Naive thymus-derived CD8-positive, alpha-beta T cell (primary cell): ENCODE measurements at regions not wholly inside any gene's neighbourhood (a gene's known extent, or its start where the extent isn't known, plus 50 kb on each side); places are given as distances from the start of the nearest gene placed in this dataset.
A peak's percentile ranks its signal among the peaks of the same experiment; 100 is the strongest.

Experiments used
- ATAC-seq, 2 donors: fragments of 150-1000 bp; cut with Tn5 transposase in 1 of 2; sonication (Bioruptor Pico), chemical (Tn5 transposase) in 1 of 2; 1 replicate in 1 of 2; 2 replicates in 1 of 2; pipeline ENCODE4 v1.10.0; 2021; ENCODE audit warnings: mild to moderate bottlenecking in 2 of 2, moderate library complexity in 2 of 2
- POLR2A ChIA-PET: fragments of 350-600 bp; sonication (Branson Sonifier 250); formaldehyde crosslinking; loops from one replicate; lab custom pipeline; 2021; ENCODE audit warnings: antibody characterized with exemption; lab: Charles Lee
- DNase-seq, 10 donors: peaks; one replicate each; pipeline versions ENCODE4 v3.0.0 to v3.0.0-alpha.2; 2020 to 2022
- H3K27ac Mint-ChIP-seq, 10 donors: one replicate each; pipeline ENCODE4 v1.8.0; 2020 to 2022; ENCODE audit warnings: mild to moderate bottlenecking in 10 of 10, mixed read lengths in 10 of 10, moderate library complexity in 4 of 10, inconsistent platforms in 1 of 10
- H3K27me3 Mint-ChIP-seq, 5 donors: one replicate each; pipeline ENCODE4 v1.8.0; 2021 to 2022; ENCODE audit warnings: mixed read lengths in 5 of 5
- H3K36me3 Mint-ChIP-seq, 3 donors: one replicate each; pipeline ENCODE4 v1.8.0; 2020 to 2022; ENCODE audit warnings: mixed read lengths in 3 of 3, mild to moderate bottlenecking in 2 of 3, inconsistent platforms in 1 of 3
- H3K4me1 Mint-ChIP-seq, 4 donors: one replicate each; pipeline ENCODE4 v1.8.0; 2021 to 2022; ENCODE audit warnings: mixed read lengths in 4 of 4
- H3K4me3 Mint-ChIP-seq, 10 donors: one replicate each; pipeline ENCODE4 v1.8.0; 2020 to 2022; ENCODE audit warnings: mild to moderate bottlenecking in 10 of 10, mixed read lengths in 10 of 10, moderate library complexity in 6 of 10, inconsistent platforms in 1 of 10
- H3K9me3 Mint-ChIP-seq, 9 donors: one replicate each; pipeline ENCODE4 v1.8.0; 2020 to 2022; ENCODE audit warnings: mixed read lengths in 9 of 9, mild to moderate bottlenecking in 3 of 9, inconsistent platforms in 1 of 9, moderate library complexity in 1 of 9

DNA sequence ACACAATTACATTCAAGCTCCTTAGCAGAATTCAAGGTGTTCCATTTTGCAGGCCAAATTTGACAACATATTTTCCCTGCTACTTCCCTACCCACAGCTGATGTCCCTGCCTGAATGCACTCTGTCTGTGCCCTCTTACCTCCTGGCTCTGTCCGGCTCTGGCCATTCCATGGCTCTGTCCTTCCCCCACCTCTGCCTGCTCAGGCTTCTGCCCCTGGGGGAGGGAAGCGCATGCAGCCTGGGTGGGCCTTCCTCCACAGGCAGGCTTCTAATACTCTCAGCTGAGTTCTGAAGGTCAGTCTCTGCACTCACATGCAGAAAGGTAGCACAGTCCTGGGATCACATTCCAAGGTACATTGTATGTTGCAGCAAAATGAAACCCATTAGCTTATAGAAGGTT lies 113.6 kb upstream of the CACNA2D3 start:
- ATAC-seq: no peak
- no peak for DNase-seq
- POLR2A ChIA-PET: no interaction called here
- Mint-ChIP-seq H3K4me1 (peaks cover 0 to 2% (median 0%) of the 10 kb centered on the region in 4 donors), H3K9me3 (peaks cover 0 to 1% (median 0%) of the 10 kb centered on the region in 9 donors), H3K27me3 (peaks cover 3 to 19% (median 8%) of the 10 kb centered on the region in 5 donors), H3K4me3 (no peak overlapping the region), H3K36me3 (no peaks in the 10 kb centered on the region), H3K27ac (no peak overlapping the region)

DNA sequence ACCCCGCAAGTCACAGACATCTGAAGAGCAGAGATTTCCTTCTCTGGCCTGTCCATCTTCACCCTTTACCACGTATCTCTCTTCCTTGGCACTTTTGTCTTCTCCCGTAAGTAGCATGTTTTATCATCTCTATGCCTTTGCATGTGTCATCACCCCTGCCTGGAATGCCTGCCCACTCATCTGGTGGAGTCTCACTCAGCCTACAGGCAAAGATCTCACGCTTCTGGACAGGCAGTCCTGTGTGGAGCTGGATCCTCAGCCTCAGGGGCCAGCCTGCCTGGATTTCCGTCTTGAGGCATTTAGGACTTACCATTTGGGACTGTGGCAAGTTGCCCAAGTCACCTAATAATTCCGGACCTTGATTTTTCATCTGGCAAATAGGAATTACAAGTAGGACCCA lies 114.3 kb upstream of the CACNA2D3 start:
- POLR2A ChIA-PET: no interaction called here
- no peak for ATAC-seq
- Mint-ChIP-seq H3K4me3 (no peak overlapping the region), H3K4me1 (peaks cover 0 to 2% (median 0%) of the 10 kb centered on the region in 4 donors), H3K36me3 (no peaks in the 10 kb centered on the region), H3K27me3 (peaks cover 0 to 13% (median 3%) of the 10 kb centered on the region in 5 donors), H3K27ac (peak overlapping the region in 1 of 10 donors; percentile 45), H3K9me3 (no peaks in the 10 kb centered on the region)
- no peak for DNase-seq

DNA sequence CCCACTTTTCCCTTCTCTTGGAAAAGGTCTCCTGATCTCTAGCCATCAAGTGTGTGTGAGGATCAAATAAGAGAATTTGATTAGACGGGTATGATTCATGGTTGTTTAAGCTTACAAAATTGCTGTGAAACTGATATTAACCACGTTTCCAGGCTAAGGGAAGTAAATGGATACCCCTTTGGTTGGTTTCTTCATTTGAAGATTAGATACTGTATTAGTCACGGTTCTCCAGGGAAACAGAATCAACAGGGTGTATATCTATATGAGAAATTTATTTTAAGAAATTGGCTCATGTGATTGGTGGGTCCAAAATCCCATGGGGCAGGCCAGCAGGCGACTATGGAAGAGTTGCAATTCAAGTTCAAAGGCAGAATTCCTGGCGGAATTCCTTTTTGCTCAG lies 112.7 kb upstream of the SELENOK start:
- no peak overlapping the region for H3K27ac Mint-ChIP-seq
- H3K36me3 Mint-ChIP-seq: no peaks in the 10 kb centered on the region
- H3K4me3 Mint-ChIP-seq: no peak overlapping the region
- peaks cover 0 to 10% (median 5%) of the 10 kb centered on the region in 5 donors for H3K27me3 Mint-ChIP-seq
- ATAC-seq (no peak), DNase-seq (no peak)
- H3K4me1 Mint-ChIP-seq: peaks cover 0 to 2% (median 0%) of the 10 kb centered on the region in 4 donors
- POLR2A ChIA-PET: no interaction called here
- no peaks in the 10 kb centered on the region for H3K9me3 Mint-ChIP-seq

DNA sequence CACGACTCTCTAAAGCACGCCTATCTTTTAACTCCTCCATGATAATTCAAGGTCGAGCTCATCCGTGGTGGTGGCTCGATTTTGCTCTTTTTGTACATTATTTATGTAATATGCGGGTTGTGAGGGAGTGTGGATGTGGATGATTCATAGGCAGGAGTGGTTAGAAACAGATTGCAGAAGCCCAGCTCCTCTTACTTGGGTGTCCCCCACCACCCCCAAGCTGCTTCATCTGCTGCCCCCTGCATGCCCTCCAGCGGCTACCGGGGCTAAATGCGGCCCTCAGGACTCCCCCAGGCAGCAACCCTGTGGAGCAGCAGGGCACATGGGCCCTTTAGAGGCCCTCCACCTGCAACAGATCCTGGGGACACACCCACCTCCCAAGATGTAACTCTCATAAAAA lies 111.5 kb upstream of the SELENOK start:
- ATAC-seq: no peak
- POLR2A ChIA-PET: no interaction called here
- Mint-ChIP-seq H3K9me3 (no peaks in the 10 kb centered on the region), H3K4me3 (no peak overlapping the region), H3K27ac (no peak overlapping the region), H3K36me3 (no peaks in the 10 kb centered on the region), H3K27me3 (peaks cover 0 to 6% (median 2%) of the 10 kb centered on the region in 5 donors), H3K4me1 (no peaks in the 10 kb centered on the region)
- no peak for DNase-seq

DNA sequence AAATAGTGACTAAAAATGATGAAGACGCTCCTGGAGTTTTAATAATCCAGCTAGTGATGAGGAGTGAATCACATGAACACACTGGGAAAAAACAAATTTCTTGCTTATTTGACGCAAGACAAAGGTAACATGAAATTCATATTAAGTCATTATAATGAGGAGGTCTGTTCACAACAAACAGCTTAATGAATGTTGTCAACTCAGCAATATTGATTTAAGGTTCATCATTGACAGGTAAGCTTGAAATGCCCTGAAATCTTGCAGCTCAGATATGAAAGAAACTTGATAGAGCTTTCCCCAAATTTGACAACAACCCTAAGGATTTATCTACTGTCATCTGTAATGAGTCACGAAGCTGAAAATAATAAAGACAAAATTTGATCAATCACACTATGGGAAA lies 108.1 kb upstream of the SELENOK start:
- H3K27me3 Mint-ChIP-seq: peaks cover 6 to 16% (median 7%) of the 10 kb centered on the region in 5 donors
- H3K9me3 Mint-ChIP-seq: peaks cover 0 to 2% (median 0%) of the 10 kb centered on the region in 9 donors
- POLR2A ChIA-PET: no interaction called here
- DNase-seq (no peak), ATAC-seq (no peak)
- H3K4me1 Mint-ChIP-seq: no peaks in the 10 kb centered on the region
- H3K4me3 Mint-ChIP-seq: no peak overlapping the region
- no peaks in the 10 kb centered on the region for H3K36me3 Mint-ChIP-seq
- no peak overlapping the region for H3K27ac Mint-ChIP-seq

DNA sequence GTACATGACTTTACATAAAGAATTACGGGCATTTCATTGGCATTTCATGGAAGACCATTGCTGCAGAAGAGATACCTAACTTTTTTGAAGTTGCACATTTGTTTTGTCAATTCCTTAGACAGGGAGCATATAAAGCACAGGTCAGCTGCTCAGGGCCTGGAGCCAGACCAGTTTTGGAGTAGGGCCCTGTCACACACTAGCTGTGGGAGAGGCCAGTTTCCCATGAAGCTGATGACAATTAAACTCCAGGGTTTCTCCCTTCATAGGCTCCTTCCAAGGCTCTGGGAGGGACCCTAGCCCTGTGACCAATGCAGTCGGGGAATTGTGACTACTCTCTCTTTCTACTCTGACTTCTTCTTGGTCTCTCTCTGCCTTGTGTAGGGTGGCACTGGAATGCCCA lies 107.3 kb upstream of the SELENOK start:
- Mint-ChIP-seq H3K4me1 (no peaks in the 10 kb centered on the region), H3K4me3 (no peak overlapping the region), H3K27ac (no peak overlapping the region), H3K27me3 (peaks cover 6 to 16% (median 9%) of the 10 kb centered on the region in 5 donors), H3K9me3 (peaks cover 0 to 2% (median 0%) of the 10 kb centered on the region in 9 donors), H3K36me3 (no peaks in the 10 kb centered on the region)
- POLR2A ChIA-PET: no interaction called here
- ATAC-seq: no peak
- no peak for DNase-seq

DNA sequence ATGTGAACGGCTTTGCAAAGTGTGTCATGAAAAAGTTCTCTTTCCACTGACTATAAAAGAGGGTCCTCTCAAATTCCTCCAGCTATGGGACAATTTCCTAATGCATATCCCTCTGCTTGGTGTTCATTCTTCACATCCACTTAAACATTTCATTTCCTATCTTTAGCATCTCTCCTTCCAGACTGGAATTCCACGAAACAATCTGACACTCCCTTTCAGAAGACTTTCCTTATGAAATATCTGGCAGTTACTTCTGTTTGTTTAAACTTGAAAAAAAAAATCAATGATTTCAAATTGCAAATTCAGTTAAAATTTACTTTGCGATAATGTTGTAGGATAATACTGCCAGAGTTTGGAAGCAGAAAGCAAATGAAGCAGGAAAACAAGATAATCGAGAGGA lies 105.8 kb upstream of the SELENOK start:
- no peak for ATAC-seq
- Mint-ChIP-seq H3K27me3 (peaks cover 6 to 16% (median 9%) of the 10 kb centered on the region in 5 donors), H3K36me3 (no peaks in the 10 kb centered on the region), H3K9me3 (peaks cover 0 to 2% (median 0%) of the 10 kb centered on the region in 9 donors), H3K4me1 (no peaks in the 10 kb centered on the region), H3K27ac (no peak overlapping the region), H3K4me3 (no peak overlapping the region)
- POLR2A ChIA-PET: no interaction called here
- no peak for DNase-seq

DNA sequence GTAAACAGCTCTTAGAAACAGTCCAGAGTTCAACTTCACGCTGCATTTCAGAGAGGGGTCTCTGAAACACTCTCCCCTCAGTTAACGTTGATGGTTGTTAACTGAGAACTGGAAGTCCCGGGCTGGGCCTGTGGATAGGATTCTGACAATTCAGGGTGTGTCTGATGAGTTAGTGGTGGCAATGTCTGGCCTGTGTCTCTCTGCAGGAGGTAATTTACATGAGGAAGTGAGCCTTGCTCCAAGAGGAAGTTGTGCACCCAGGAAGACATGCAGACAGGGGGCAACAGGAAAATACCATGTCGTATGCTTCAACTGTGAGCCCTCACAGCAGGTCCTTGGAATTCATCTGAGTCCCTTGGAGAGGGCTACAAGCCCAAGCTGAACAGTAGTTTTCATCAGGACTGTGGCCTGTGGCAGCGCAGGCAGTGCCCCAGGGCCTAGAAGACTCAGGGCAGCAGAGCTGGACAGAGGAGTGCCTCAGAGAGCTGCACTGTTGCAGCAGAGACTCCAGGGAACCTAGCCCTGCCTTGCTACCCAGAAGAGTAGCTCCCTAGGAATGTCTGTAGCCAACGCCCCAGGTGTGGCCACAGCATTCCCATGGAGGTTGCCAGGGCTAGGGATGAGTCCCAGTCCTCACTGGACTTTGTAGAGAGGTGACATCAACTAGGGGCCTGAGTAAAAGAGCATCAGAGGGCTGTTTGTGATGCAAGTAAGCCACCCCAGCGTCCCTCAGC lies 104.6 kb upstream of the SELENOK start:
- POLR2A ChIA-PET: no interaction called here
- DNase-seq (no peak), ATAC-seq (no peak)
- Mint-ChIP-seq H3K9me3 (peaks cover 0 to 5% (median 0%) of the 10 kb centered on the region in 9 donors), H3K4me3 (no peak overlapping the region), H3K27ac (no peak overlapping the region), H3K27me3 (peaks cover 6 to 16% (median 11%) of the 10 kb centered on the region in 5 donors), H3K36me3 (no peaks in the 10 kb centered on the region), H3K4me1 (no peaks in the 10 kb centered on the region)

DNA sequence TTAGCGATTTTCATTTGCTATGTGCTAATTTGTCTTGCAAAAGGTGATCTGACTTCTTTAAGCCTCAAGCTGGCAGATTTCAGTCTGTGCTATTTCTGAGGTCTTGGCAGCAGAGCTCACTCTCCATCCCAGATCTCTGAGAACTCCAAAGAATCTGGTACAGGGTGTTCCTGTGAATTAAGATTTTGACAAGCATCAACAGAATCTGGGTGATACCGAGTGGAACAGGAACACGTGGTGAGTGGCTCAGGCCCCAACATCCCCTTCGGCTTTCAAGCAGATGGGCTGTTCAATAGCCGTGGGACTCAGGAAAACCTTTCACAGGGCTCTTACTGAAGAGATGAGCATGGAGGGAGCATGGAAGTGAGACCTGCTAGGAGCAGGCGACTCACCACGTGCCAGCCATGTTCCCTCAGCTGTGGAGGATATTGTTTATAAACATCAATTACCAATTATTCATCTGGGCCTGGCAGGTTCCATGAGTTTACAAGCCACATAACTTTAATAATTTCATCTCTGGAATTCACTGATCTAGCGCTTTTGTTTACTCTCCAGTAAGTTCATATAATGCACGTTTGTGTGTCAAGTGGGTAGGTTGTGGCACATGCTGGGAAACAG lies 103.4 kb upstream of the SELENOK start:
- H3K9me3 Mint-ChIP-seq: peaks cover 0 to 5% (median 0%) of the 10 kb centered on the region in 9 donors
- no peak overlapping the region for H3K4me3 Mint-ChIP-seq
- no peaks in the 10 kb centered on the region for H3K36me3 Mint-ChIP-seq
- POLR2A ChIA-PET: no interaction called here
- peaks cover 6 to 16% (median 12%) of the 10 kb centered on the region in 5 donors for H3K27me3 Mint-ChIP-seq
- no peak for DNase-seq
- no peak overlapping the region for H3K27ac Mint-ChIP-seq
- no peak for ATAC-seq
- H3K4me1 Mint-ChIP-seq: no peaks in the 10 kb centered on the region

DNA sequence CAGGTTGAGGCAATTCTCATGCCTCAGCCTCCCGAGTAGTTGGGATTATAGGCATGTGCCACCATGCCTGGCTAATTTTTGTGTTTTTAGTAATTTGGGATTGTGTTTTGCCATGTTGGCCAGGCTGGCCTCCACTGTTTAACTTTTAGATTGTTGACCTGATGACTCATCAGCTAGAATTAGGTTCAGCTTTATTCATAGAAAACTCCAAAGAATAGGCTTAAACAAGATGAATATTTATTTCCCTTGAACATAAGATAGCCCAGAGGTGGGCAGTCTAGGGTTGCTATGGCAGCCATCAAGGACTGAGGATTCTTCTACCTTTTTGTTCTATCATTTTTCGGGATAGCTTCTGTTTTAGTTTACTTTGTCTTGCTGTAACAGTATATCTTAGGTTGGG lies 99.6 kb upstream of the SELENOK start:
- Mint-ChIP-seq H3K36me3 (no peaks in the 10 kb centered on the region), H3K4me1 (no peaks in the 10 kb centered on the region), H3K4me3 (no peak overlapping the region), H3K9me3 (peaks cover 0 to 7% (median 0%) of the 10 kb centered on the region in 9 donors), H3K27me3 (peaks cover 4 to 16% (median 7%) of the 10 kb centered on the region in 5 donors), H3K27ac (no peak overlapping the region)
- POLR2A ChIA-PET: no interaction called here
- DNase-seq: no peak
- ATAC-seq: no peak

DNA sequence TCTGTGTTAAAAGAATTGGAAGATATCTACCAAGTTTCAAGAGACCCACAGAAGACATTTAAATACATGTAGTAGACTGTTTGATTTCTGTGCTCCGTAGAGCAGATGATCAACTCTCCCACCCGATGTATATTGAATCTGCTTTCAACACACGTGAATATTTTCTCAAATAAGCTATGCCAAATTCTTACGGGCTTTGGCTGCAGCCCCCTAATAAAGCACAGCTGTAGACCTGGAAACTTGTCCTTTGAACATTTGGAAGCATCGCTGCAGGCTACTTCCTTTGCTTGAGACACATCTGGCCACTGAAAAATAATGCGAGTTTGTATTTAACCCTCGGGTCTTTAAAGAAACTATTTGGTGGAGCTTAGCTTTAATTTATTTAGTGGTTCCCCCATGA lies 98.3 kb upstream of the SELENOK start:
- Mint-ChIP-seq H3K27me3 (peaks cover 4 to 21% (median 7%) of the 10 kb centered on the region in 5 donors), H3K4me3 (no peak overlapping the region), H3K36me3 (no peaks in the 10 kb centered on the region), H3K27ac (no peak overlapping the region), H3K9me3 (peaks cover 0 to 7% (median 0%) of the 10 kb centered on the region in 9 donors), H3K4me1 (no peaks in the 10 kb centered on the region)
- POLR2A ChIA-PET: no interaction called here
- DNase-seq (no peak), ATAC-seq (no peak)

DNA sequence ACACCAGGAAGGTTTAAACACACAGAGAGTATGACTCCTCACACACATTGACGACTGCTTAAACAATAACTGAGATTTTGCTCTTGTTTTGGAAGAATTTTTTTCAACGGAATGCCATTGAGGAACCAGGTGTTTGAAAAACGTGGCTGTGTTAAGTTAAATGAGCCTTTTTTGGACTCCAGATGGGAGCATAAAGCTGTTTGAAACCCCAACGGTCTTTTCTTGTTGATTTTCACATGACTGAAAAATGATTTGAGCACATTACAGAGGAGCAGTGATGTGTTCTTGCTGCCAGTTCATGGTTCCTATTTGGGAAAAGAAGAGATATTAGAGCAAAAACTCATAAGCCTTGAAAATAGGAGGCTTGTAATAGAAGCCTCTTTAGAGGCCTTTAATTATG lies 97.8 kb upstream of the SELENOK start:
- ATAC-seq: no peak
- H3K27ac Mint-ChIP-seq: no peak overlapping the region
- POLR2A ChIA-PET: no interaction called here

DNA sequence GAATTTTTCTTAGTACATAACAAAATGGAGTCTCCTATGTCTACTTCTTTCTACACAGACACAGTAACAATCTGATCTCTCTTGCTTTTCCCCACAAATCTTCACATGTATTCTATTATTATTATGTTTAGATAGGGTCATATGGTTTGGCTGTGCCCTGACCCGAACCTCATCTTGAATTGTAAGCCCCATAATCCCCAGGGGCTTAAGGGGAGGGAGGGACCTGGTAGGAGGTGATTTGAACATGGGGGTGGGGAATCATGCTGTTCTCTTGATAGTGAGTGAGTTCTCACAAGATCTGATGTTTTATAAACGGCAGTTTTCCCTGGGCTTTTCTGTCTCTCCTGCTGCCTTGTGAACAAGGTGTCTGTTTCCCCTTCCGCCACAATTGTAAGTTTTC lies 86.7 kb upstream of the SELENOK start:
- POLR2A ChIA-PET: no interaction called here
- no peak overlapping the region for H3K27ac Mint-ChIP-seq
- peaks cover 0 to 41% (median 0%) of the 10 kb centered on the region in 3 donors for H3K36me3 Mint-ChIP-seq
- ATAC-seq (no peak), DNase-seq (no peak)
- no peak overlapping the region for H3K4me3 Mint-ChIP-seq
- H3K9me3 Mint-ChIP-seq: peaks cover 3 to 60% (median 31%) of the 10 kb centered on the region in 9 donors
- peaks cover 4 to 27% (median 13%) of the 10 kb centered on the region in 5 donors for H3K27me3 Mint-ChIP-seq
- H3K4me1 Mint-ChIP-seq: no peaks in the 10 kb centered on the region

More for the DNA sequence above, 97.8 kb upstream of the SELENOK start:
- no peak overlapping the region for H3K4me3 Mint-ChIP-seq
- H3K4me1 Mint-ChIP-seq: no peaks in the 10 kb centered on the region
- no peaks in the 10 kb centered on the region for H3K36me3 Mint-ChIP-seq
- DNase-seq: no peak
- peaks cover 4 to 25% (median 7%) of the 10 kb centered on the region in 5 donors for H3K27me3 Mint-ChIP-seq
- peaks cover 1 to 8% (median 5%) of the 10 kb centered on the region in 9 donors for H3K9me3 Mint-ChIP-seq
